Sigmoid colon (tissue), 4 donors: ENCODE measurements at regions not wholly inside any gene's neighbourhood (a gene's known extent, or its start where the extent isn't known, plus 50 kb on each side); places are given as distances from the start of the nearest gene placed in this dataset.

Experiments
- EP300 ChIP-seq, 4 donors: sonication (generic); formaldehyde crosslinking; IDR thresholded peaks; one replicate each; pipeline ENCODE4 v1.6.1; 2017; ENCODE audit warnings: antibody characterized with exemption in 4 of 4
- TF ChIP-seq, protein P1 (sequence below), 4 experiments: fragments of 450-650 bp in 3 of 4; fragments of 200-600 bp in 1 of 4; IDR thresholded peaks; one replicate each; pipeline ENCODE4 v1.5.1; 2016 to 2019; ENCODE audit warnings: antibody characterized with exemption in 4 of 4, mild to moderate bottlenecking in 3 of 4, moderate library complexity in 2 of 4

DNA sequence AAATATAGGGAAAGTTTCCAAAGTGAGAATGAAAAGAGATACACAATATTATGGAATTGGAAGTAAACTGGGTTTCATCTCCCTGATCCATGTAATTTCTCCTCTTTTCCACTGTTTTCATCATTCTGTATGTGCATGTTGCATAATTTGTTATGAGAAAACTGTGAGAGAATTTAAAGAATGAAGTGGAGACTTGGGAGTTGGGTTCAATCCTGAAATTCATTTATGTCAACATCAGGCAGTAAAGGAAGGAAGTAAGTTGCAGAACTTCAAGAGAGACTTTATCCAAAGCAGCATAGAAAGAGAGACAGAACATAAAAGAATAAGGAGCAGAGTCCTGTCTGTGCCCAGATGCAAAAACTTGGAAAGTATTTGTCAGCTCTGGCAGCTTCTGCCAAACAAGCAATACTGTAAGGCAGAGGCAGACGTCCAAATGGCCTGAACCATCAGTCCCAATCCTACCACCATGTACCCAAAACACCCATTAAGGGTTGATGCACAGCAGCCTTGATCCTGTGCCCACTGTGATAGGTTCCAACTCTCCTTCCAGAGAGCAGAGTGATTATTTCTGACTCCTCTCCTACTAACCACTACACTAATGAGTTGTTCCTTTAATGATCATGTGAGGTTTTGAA, 425.3 kb upstream of the CDH6 start:
- TF ChIP-seq, protein P1, sequence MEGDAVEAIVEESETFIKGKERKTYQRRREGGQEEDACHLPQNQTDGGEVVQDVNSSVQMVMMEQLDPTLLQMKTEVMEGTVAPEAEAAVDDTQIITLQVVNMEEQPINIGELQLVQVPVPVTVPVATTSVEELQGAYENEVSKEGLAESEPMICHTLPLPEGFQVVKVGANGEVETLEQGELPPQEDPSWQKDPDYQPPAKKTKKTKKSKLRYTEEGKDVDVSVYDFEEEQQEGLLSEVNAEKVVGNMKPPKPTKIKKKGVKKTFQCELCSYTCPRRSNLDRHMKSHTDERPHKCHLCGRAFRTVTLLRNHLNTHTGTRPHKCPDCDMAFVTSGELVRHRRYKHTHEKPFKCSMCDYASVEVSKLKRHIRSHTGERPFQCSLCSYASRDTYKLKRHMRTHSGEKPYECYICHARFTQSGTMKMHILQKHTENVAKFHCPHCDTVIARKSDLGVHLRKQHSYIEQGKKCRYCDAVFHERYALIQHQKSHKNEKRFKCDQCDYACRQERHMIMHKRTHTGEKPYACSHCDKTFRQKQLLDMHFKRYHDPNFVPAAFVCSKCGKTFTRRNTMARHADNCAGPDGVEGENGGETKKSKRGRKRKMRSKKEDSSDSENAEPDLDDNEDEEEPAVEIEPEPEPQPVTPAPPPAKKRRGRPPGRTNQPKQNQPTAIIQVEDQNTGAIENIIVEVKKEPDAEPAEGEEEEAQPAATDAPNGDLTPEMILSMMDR (IDR thresholded peaks at IDR 0.05): no peak
- TF ChIP-seq EP300 (IDR thresholded peaks at IDR 0.05): no peak
